Dedifferentiated amniotic fluid mesenchymal stem cell (primary cell): ENCODE measurements at regions not wholly inside any gene's neighbourhood (a gene's known extent, or its start where the extent isn't known, plus 50 kb on each side); places are given as distances from the start of the nearest gene placed in this dataset.

Experiments
- DNase-seq: peaks from one replicate; pipeline ENCODE4 v3.0.0-alpha.2; 2016; ENCODE audit errors: extremely low spot score

- DNase-seq: no peak
These were observed 83.8 kb downstream of the AXIN2 start for GRCh38 chr17:65477600-65477999.

- DNase-seq: no peak
These were observed 86.8 kb downstream of the AXIN2 start for GRCh38 chr17:65474660-65475059.

- no peak for DNase-seq
These were observed 87.5 kb downstream of the AXIN2 start for GRCh38 chr17:65473985-65474384.

- no peak for DNase-seq
These were observed 88.1 kb downstream of the AXIN2 start for GRCh38 chr17:65473363-65473762.

- no peak for DNase-seq
These were observed 88.7 kb downstream of the AXIN2 start for GRCh38 chr17:65472666-65473309.

GRCh38 chr17:65470783-65471182 is 90.7 kb downstream of the AXIN2 start:
- DNase-seq: no peak

GRCh38 chr17:65468321-65468720 is 93.1 kb downstream of the AXIN2 start:
- DNase-seq: no peak

GRCh38 chr17:65467156-65467555 is 94.3 kb downstream of the AXIN2 start:
- no peak for DNase-seq

- DNase-seq: no peak
These were observed 94.9 kb downstream of the AXIN2 start for GRCh38 chr17:65466547-65466946.

- DNase-seq: no peak
These were observed 98.2 kb downstream of the AXIN2 start for GRCh38 chr17:65463242-65463641.

GRCh38 chr17:65459677-65460347 is 101.6 kb downstream of the AXIN2 start:
- no peak for DNase-seq

GRCh38 chr17:65457635-65458257 is 103.7 kb downstream of the AXIN2 start:
- no peak for DNase-seq

GRCh38 chr17:65457183-65457582 is 104.3 kb downstream of the AXIN2 start:
- no peak for DNase-seq

- DNase-seq: no peak
These were observed 104.9 kb downstream of the AXIN2 start for GRCh38 chr17:65456368-65457151.

- no peak for DNase-seq
These were observed 105.5 kb downstream of the AXIN2 start for GRCh38 chr17:65455972-65456343.

GRCh38 chr17:65455154-65455971 is 106.1 kb downstream of the AXIN2 start:
- no peak for DNase-seq

GRCh38 chr17:65453204-65453931 is 108.1 kb downstream of the AXIN2 start:
- DNase-seq: no peak

- no peak for DNase-seq
These were observed 112.0 kb downstream of the AXIN2 start for GRCh38 chr17:65449495-65449894.

GRCh38 chr17:65447823-65448222 is 113.6 kb downstream of the AXIN2 start:
- no peak for DNase-seq

- no peak for DNase-seq
These were observed 114.5 kb downstream of the AXIN2 start for GRCh38 chr17:65446838-65447526.
